IPS DF 6.9 (cell line): ENCODE measurements at regions not wholly inside any gene's neighbourhood (a gene's known extent, or its start where the extent isn't known, plus 50 kb on each side); places are given as distances from the start of the nearest gene placed in this dataset.

Source experiments
- DNase-seq: peaks from one replicate; pipeline ENCODE4 v3.0.0-alpha.2; 2013; ENCODE audit warnings: low read depth, low spot score
- H3K27ac ChIP-seq: one replicate; pipeline ENCODE4 v1.5.1; 2013; ENCODE audit warnings: low read length, control low read depth
- H3K27me3 ChIP-seq: 2 replicates; pipeline ENCODE4 v1.6.1; 2013; ENCODE audit warnings: mild to moderate bottlenecking, low read length; ENCODE audit not compliant: control insufficient read depth, insufficient read depth
- H3K36me3 ChIP-seq: 2 replicates; pipeline ENCODE4 v1.6.1; 2013; ENCODE audit warnings: low read length; ENCODE audit not compliant: control insufficient read depth, insufficient read depth
- H3K4me1 ChIP-seq: 2 replicates; pipeline ENCODE4 v1.6.1; 2013; ENCODE audit warnings: low read length; ENCODE audit not compliant: control insufficient read depth, insufficient read depth
- H3K4me3 ChIP-seq: 2 replicates; pipeline ENCODE4 v1.5.1; 2013; ENCODE audit warnings: mild to moderate bottlenecking, low read length
- H3K9me3 ChIP-seq: 2 replicates; pipeline ENCODE4 v1.6.1; 2013; ENCODE audit warnings: low read length, inconsistent platforms; ENCODE audit not compliant: control insufficient read depth, insufficient read depth
- WGBS: extraction: QIAGEN DNeasy Blood & Tissue Kit; methylation state at CpG from one replicate; pipeline ENCODE4 v1.1.7; 2013; ENCODE audit warnings: mixed read lengths, missing lambda C conversion rate; ENCODE audit not compliant: insufficient read length, insufficient coverage; 5-methylcytosine and 5-hydroxymethylcytosine counted together

DNA sequence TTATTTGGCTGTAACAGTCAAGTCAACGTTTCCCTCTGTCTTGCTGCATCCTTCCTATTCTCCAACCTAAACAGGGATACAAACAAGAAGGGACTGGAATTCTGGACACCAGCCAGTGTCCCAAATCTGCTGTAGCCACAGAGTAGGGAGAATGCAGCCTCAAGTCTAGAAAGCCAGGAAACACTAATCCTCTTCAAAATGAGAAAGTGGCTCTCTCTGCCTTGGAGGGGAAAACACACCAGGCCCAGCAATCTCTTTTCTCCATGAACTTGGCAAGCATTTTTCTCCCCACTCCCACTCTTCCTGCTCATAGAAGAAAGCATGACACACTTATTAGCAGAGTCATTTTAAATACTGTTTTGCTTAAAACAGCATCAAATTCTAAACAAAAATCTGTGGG is 781.7 kb downstream of the SQOR start:
- H3K9me3 ChIP-seq: no peaks in the 10 kb centered on the region
- H3K4me1 ChIP-seq: no peaks in the 10 kb centered on the region
- no peak for DNase-seq
- no peak overlapping the region for H3K27ac ChIP-seq
- H3K36me3 ChIP-seq: no peaks in the 10 kb centered on the region
- no peak overlapping the region for H3K4me3 ChIP-seq
- H3K27me3 ChIP-seq: no peaks in the 10 kb centered on the region
- no CpG with 5 or more reads among the region's 1 CpG for WGBS

DNA sequence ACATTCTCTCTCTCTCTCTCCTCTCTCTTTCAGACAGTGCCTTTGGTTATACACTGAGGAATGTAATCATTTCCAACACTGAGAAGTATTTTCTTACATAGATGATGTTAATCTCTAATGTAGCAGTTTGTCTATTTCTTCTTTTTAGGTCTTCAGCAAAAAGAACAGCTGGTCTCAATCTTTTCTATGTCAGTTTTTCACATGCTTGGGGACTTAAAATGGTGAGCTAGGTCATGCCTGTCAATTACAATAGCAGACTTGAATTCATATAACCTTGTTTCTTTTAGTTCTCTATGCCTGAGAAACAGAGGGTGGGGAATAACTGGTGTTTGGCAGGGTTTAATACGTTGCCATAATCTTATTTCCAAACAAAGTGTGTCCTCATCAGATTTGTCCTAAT is 786.2 kb downstream of the SQOR start:
- H3K9me3 ChIP-seq: no peaks in the 10 kb centered on the region
- no peak overlapping the region for H3K4me3 ChIP-seq
- H3K27ac ChIP-seq: no peak overlapping the region
- WGBS: no CpG with 5 or more reads among the region's 1 CpG
- DNase-seq: no peak
- no peaks in the 10 kb centered on the region for H3K27me3 ChIP-seq
- H3K36me3 ChIP-seq: no peaks in the 10 kb centered on the region
- no peaks in the 10 kb centered on the region for H3K4me1 ChIP-seq

DNA sequence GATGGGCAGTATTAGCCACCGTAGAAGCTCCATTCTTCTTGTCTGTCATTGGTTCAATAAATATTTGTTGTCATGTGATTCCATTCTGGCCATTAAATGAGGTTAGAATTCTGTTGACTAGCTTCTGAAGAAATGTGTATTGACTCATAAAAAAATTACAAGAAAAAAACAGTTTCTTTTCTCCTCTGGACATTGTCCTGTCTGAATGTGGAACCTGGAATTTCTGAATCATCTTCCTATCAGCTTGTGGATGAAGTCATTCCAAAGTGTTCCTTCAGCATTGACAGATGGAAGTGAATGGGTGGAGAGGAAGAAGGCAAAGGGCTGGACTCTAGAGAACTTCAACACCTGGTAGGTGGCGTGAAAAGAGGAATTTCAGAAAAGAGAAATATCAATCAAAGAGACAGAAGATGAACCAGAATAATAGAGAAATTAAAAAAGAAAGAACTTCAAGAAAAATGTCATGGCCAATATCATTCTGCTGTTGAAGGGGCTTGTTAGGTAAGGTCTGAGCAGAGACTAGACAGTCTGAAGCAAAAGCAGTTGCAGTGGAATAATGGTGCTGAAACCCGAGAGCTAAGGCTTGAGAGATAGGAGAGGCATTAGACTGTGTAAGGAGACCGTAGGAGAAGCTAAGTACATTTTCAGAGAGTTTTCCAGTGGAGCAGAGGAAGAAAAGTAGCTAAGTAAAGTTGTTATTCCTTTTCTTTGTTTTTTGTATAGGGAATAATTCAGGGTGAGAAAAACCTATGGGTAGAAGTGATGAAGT is 806.6 kb downstream of the SQOR start:
- Histone ChIP-seq H3K36me3 (no peaks in the 10 kb centered on the region), H3K27ac (no peak overlapping the region), H3K9me3 (no peaks in the 10 kb centered on the region), H3K27me3 (no peaks in the 10 kb centered on the region), H3K4me3 (no peak overlapping the region), H3K4me1 (no peaks in the 10 kb centered on the region)
- no peak for DNase-seq
- WGBS: no CpG with 5 or more reads among the region's 4 CpGs

DNA sequence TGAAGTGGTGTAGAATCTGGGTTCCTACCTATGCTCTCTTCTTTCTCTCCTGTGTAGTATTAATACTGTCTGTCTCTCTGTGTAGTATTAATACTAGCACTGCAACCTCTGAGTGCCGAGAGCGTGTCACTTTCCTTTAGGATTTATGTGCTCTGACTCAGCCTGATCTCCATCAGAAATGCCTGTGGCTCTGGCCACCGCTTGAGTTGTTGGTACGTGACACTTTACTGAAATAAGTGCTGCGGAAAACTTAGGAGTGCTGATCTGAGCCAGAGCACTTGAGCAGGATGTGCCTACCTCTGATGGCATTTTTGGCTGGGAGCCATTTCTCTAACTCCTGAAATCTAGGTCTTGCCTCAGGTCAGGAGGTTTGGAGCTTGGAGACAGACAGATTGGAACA is 807.4 kb downstream of the SQOR start:
- WGBS: no CpG with 5 or more reads among the region's 5 CpGs
- no peaks in the 10 kb centered on the region for H3K27me3 ChIP-seq
- no peaks in the 10 kb centered on the region for H3K9me3 ChIP-seq
- H3K36me3 ChIP-seq: no peaks in the 10 kb centered on the region
- H3K27ac ChIP-seq: no peak overlapping the region
- H3K4me3 ChIP-seq: no peak overlapping the region
- DNase-seq: no peak
- no peaks in the 10 kb centered on the region for H3K4me1 ChIP-seq

DNA sequence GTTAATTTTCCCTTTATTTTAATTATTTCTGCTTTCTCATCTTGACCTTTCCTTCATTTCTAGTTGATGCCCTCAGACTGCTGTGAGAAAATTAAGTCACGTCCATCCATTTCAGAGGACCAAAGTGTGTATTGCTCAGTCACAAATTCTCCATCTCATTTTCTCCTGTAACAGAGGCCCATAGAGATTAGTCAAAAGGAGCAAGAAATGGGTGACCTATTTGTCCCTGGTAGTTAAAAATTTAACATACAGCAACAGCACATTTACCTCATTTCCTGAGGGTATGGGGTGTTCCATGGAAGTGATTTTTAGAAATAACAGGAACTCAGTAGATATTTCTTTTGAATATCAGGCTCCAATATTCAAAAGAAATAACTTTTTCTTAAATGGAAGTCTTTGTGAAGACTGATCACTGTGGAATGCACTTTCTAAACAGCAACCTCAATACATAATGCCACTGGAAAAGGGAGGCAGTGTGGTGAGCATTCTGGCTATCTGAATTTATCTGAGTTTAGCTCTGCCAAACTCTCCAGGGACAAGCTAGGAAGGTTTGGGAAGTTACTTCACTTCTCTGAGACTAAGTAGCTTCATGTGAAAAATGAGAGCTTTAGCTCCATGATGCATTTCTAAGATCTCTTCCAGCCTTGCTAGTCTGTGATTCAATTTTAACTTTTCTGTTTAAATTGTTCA is 808.2 kb downstream of the SQOR start:
- no peak for DNase-seq
- WGBS: no CpG with 5 or more reads among the region's 1 CpG
- no peak overlapping the region for H3K4me3 ChIP-seq
- no peak overlapping the region for H3K27ac ChIP-seq
- H3K4me1 ChIP-seq: no peaks in the 10 kb centered on the region
- no peaks in the 10 kb centered on the region for H3K9me3 ChIP-seq
- H3K36me3 ChIP-seq: no peaks in the 10 kb centered on the region
- H3K27me3 ChIP-seq: no peaks in the 10 kb centered on the region

DNA sequence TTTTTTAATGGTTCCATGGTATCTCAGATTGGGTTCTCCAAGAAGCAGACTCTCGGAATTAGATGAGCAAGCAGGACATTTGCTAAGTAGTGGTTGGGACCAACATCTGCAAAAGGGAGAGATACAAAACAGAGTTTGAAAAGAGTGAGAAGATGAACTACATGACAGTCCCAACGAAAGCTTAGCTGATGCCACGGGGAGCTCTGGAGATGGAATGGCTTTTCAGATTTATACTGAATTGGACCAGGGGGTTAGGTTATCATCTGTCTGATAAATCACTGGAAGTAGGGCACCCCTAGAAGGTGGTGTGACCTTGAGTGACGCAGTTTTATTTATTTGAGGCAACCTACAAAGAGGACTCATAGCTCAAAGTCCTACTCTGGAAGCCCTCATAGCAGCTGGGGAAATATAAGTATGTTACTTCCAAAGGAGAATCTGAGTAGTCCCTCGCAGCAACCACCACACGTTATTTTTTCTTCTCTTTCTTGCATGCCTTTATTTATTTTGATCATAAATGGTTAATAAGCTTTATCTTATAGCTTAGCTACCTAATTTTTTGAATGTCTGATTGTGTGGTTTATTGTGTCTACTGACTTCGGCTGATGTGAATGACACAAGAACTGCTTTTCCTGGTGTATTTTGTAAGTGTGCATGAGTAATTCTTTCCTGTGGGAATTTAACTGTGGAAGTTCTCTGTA is 815.4 kb downstream of the SQOR start:
- Histone ChIP-seq H3K27ac (no peak overlapping the region), H3K27me3 (no peaks in the 10 kb centered on the region), H3K4me1 (no peaks in the 10 kb centered on the region), H3K9me3 (no peaks in the 10 kb centered on the region), H3K36me3 (no peaks in the 10 kb centered on the region), H3K4me3 (no peak overlapping the region)
- no CpG with 5 or more reads among the region's 7 CpGs for WGBS
- no peak for DNase-seq

DNA sequence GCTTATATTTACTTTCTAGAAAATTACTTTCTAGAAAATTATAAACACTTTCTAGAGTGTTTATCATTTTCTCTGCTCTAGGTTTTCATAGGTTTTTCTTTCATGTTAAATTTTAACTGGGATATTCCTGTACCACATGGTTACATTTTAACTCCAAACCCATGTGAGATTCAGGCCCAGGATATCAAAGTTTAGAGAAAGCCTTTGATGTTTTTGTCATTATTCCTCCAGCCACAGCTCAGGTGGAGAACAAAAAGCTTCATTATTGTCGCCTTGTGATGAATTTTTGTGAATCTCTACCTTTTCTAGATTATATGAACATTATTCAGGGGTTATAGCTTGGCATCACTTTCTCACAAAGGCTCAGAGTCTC is 816.0 kb downstream of the SQOR start:
- no peak for DNase-seq
- Histone ChIP-seq H3K27ac (no peak overlapping the region), H3K27me3 (no peaks in the 10 kb centered on the region), H3K4me1 (no peaks in the 10 kb centered on the region), H3K36me3 (no peaks in the 10 kb centered on the region), H3K4me3 (no peak overlapping the region), H3K9me3 (no peaks in the 10 kb centered on the region)
- no CpG with 5 or more reads among the region's 1 CpG for WGBS

DNA sequence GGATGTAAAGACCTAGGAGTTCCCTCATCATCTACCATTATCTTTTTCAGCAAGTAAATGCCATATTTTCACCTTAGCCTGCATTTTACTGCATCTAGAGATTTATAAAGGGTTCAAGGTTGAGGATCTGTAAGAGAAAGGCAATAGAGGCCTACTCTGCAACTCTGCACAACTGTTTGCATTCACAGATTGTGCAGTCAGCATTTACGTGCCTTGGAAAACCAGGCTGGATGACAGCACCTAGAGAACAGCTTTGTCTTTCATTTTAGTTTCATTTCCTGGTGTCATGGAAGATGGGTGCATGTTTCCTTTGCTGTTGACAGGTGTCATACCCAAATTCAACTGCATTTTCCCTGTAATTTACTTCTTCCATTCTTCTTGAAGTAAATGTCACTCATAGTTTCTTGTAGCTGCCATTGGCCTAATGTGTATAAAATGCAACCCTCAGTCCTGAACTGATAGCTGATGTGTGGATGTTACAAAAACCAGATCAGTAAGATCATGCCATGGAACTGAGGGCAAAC is 817.5 kb downstream of the SQOR start:
- no CpG with 5 or more reads among the region's 1 CpG for WGBS
- no peaks in the 10 kb centered on the region for H3K9me3 ChIP-seq
- H3K4me1 ChIP-seq: no peaks in the 10 kb centered on the region
- H3K4me3 ChIP-seq: no peak overlapping the region
- no peak overlapping the region for H3K27ac ChIP-seq
- H3K36me3 ChIP-seq: no peaks in the 10 kb centered on the region
- H3K27me3 ChIP-seq: no peaks in the 10 kb centered on the region
- no peak for DNase-seq

DNA sequence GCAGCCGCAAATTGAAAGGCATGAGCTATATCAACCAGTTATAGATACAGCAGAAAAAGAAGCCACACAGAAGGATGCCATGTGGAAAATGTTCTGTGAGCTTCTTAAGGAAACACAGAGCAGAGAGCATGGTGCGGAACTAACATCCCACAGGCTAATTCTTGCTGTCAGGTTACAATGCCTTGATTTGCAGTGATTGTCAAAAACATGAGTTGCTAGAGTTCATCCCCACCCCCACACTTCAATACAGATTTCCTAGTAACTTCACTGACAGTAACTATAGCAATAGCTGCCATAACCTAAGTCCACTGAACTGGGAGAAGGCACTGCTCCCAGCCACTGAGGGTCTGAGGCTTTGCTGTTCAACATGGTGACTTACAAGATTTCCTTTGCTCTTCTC is 821.6 kb downstream of the SQOR start:
- no peaks in the 10 kb centered on the region for H3K27me3 ChIP-seq
- no peaks in the 10 kb centered on the region for H3K4me1 ChIP-seq
- no CpG with 5 or more reads among the region's 2 CpGs for WGBS

DNA sequence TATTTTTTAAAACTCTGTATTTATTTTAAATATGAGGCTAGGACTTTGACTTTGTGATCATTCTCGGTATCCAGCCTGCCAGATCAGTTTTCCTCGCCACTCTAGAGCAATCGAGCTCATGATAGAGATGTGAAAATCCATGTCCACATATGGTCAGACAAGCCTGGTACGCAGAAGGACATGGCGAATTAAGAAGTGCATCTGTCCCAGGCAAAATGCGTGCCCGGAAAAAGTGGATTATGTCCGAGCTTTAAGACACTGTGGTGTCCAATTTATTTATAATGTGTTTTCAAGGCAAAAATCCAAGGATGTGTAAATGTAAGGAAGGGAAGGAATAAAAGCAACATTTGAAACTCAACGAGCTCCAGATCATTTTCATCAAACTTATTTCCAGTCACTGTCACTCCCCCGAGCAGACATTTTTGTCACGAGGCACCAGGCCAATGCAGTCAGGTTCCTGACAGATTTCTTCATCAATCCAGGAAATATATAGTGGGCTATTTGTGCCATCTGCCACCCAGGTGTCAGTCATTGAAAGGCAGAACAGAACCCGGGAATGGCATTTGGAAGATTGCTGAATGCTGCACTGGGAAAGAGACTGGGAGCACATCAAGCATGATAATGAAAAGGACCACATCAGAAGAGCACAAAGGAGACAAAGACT is 825.7 kb downstream of the SQOR start:
- no peak for DNase-seq
- Histone ChIP-seq H3K27me3 (no peaks in the 10 kb centered on the region), H3K36me3 (no peaks in the 10 kb centered on the region), H3K27ac (no peak overlapping the region), H3K4me1 (no peaks in the 10 kb centered on the region), H3K4me3 (no peak overlapping the region), H3K9me3 (no peaks in the 10 kb centered on the region)
- WGBS: no CpG with 5 or more reads among the region's 12 CpGs

More for the DNA sequence above, 821.6 kb downstream of the SQOR start:
- H3K36me3 ChIP-seq: no peaks in the 10 kb centered on the region
- H3K4me3 ChIP-seq: no peak overlapping the region
- H3K27ac ChIP-seq: no peak overlapping the region
- H3K9me3 ChIP-seq: no peaks in the 10 kb centered on the region
- no peak for DNase-seq
